PC-9 (cell line): ENCODE measurements at regions not wholly inside any gene's neighbourhood (a gene's known extent, or its start where the extent isn't known, plus 50 kb on each side); places are given as distances from the start of the nearest gene placed in this dataset.

Source experiments
- BruUV-seq: library from RNA; stranded (reverse); fragments of 400-500 nt; replicated peaks from 2 replicates; lab custom pipeline; 2021; lab: Mats Ljungman, UMichigan
- CTCF ChIA-PET: fragments of 300-600 bp; sonication (Branson Sonifier 250); formaldehyde crosslinking; loops from one replicate; lab custom pipeline; 2022; ENCODE audit warnings: antibody characterized with exemption; lab: Charles Lee
- POLR2A ChIA-PET: fragments of 300-600 bp; sonication (Branson Sonifier 250); formaldehyde crosslinking; loops from one replicate; lab custom pipeline; 2022; ENCODE audit warnings: antibody characterized with exemption; ENCODE audit not compliant: unreplicated experiment; lab: Charles Lee
- DNase-seq, 2 experiments: peaks; one replicate each; pipeline versions ENCODE4 v3.0.0 to v3.0.0-alpha.2; 2015 to 2022; ENCODE audit warnings: mixed read lengths in 1 of 2
- H2AFZ ChIP-seq: fragments of 200-600 bp; sonication (generic); 2 replicates; pipeline ENCODE4 v1.8.1; 2017; ENCODE audit warnings: antibody characterized with exemption
- H3F3A ChIP-seq: fragments of 200-600 bp; sonication (generic); 2 replicates; pipeline ENCODE4 v1.8.1; 2017; ENCODE audit warnings: antibody characterized with exemption, mild to moderate bottlenecking, low read depth; ENCODE audit not compliant: insufficient read depth
- H3K27ac ChIP-seq: fragments of 200-600 bp; sonication (generic); 2 replicates; pipeline ENCODE4 v1.6.1; 2016; ENCODE audit warnings: mixed run types
- H3K27me3 ChIP-seq: fragments of 200-600 bp; sonication (generic); 2 replicates; pipeline ENCODE4 v1.6.1; 2016; ENCODE audit warnings: low read depth, mixed run types; ENCODE audit not compliant: insufficient read depth
- H3K36me3 ChIP-seq: fragments of 200-600 bp; sonication (generic); 2 replicates; pipeline ENCODE4 v1.6.1; 2016; ENCODE audit warnings: low read depth, mixed run types
- H3K4me1 ChIP-seq: fragments of 200-600 bp; sonication (generic); replicated peaks from 2 replicates; pipeline ENCODE4 v1.6.1; 2016; ENCODE audit warnings: mixed run types; ENCODE audit not compliant: insufficient read depth
- H3K4me2 ChIP-seq: fragments of 200-600 bp; sonication (generic); 2 replicates; pipeline ENCODE4 v1.6.1; 2017; ENCODE audit warnings: mixed run types
- H3K4me3 ChIP-seq: fragments of 200-600 bp; sonication (generic); 2 replicates; pipeline ENCODE4 v1.6.1; 2016; ENCODE audit warnings: mixed run types
- H3K79me2 ChIP-seq: fragments of 200-600 bp; sonication (generic); 2 replicates; pipeline ENCODE4 v1.6.1; 2017; ENCODE audit warnings: low read depth, mixed run types
- H3K9me2 ChIP-seq: fragments of 200-600 bp; sonication (generic); 2 replicates; pipeline ENCODE4 v1.8.1; 2017; ENCODE audit warnings: mild to moderate bottlenecking; ENCODE audit not compliant: insufficient read depth
- H3K9me3 ChIP-seq: fragments of 200-600 bp; sonication (generic); 2 replicates; pipeline ENCODE4 v1.8.1; 2016; ENCODE audit warnings: low read depth; ENCODE audit not compliant: insufficient read depth
- H4K20me1 ChIP-seq: fragments of 200-600 bp; sonication (generic); 2 replicates; pipeline ENCODE4 v1.8.1; 2017; ENCODE audit not compliant: insufficient read depth
- CTCF ChIP-seq: fragments of 200-600 bp; sonication (generic); conservative IDR thresholded peaks from 2 replicates; pipeline ENCODE4 v1.6.1; 2017; ENCODE audit warnings: mixed run types, antibody characterized with exemption, mild to moderate bottlenecking, moderate library complexity
- EZH2 ChIP-seq: fragments of 200-600 bp; sonication (generic); IDR thresholded peaks from 2 replicates; pipeline ENCODE4 v1.8.0; 2017; ENCODE audit warnings: antibody characterized with exemption, low read depth
- intact Hi-C: fragments of 100-400 bp; cut with micrococcal nuclease; formaldehyde crosslinking; loops from one replicate; pipeline ENCODE4 v1.10.0; 2022; ENCODE audit not compliant: unreplicated experiment

GRCh38 chr11:45048313-45048841 is 97.7 kb upstream of the TP53I11 start:
- CTCF ChIA-PET: no interaction called here
- TF ChIP-seq CTCF: no peak
- POLR2A ChIA-PET: no interaction called here
- Histone ChIP-seq H3K27ac (no peak overlapping the region), H4K20me1 (no peaks in the 10 kb centered on the region), H3K4me2 (no peak overlapping the region), H2AFZ (no peak overlapping the region), H3F3A (no peaks in the 10 kb centered on the region), H3K4me3 (no peak overlapping the region), H3K36me3 (no peaks in the 10 kb centered on the region), H3K4me1 (peaks cover 9% of the 10 kb centered on the region; the same call in 1 of the 2 replicates), H3K79me2 (no peaks in the 10 kb centered on the region), H3K27me3 (0 out of 2 replicates have a peak, but pooled peaks cover 3% of the 10 kb centered on the region), H3K9me2 (no peaks in the 10 kb centered on the region), H3K9me3 (no peaks in the 10 kb centered on the region)
- BruUV-seq: no TSS peak
- intact Hi-C loops: no loop called here
- no peak for DNase-seq

- Histone ChIP-seq H3K9me2 (no peaks in the 10 kb centered on the region), H3K79me2 (no peaks in the 10 kb centered on the region), H3K4me3 (no peak overlapping the region), H3F3A (no peaks in the 10 kb centered on the region), H3K27ac (no peak overlapping the region), H2AFZ (no peak overlapping the region), H3K9me3 (no peaks in the 10 kb centered on the region), H3K27me3 (0 out of 2 replicates have a peak, but pooled peaks cover 3% of the 10 kb centered on the region), H4K20me1 (no peaks in the 10 kb centered on the region), H3K4me2 (no peak overlapping the region), H3K36me3 (no peaks in the 10 kb centered on the region), H3K4me1 (peaks cover 9% of the 10 kb centered on the region; the same call in 1 of the 2 replicates)
- no TSS peak for BruUV-seq
- intact Hi-C loops: no loop called here
- ChIA-PET POLR2A (no interaction called here), CTCF (no interaction called here)
- TF ChIP-seq CTCF (no peak), EZH2 (no peak)
- DNase-seq: no peak
Measured at GRCh38 chr11:45048870-45049691, 97.4 kb upstream of the PRDM11 start.

- Histone ChIP-seq H3K4me1 (peaks cover 9% of the 10 kb centered on the region; the same call in 1 of the 2 replicates), H3F3A (no peaks in the 10 kb centered on the region), H3K4me3 (no peak overlapping the region), H3K36me3 (no peaks in the 10 kb centered on the region), H3K9me2 (no peaks in the 10 kb centered on the region), H3K27me3 (0 out of 2 replicates have a peak, but pooled peaks cover 4% of the 10 kb centered on the region), H4K20me1 (no peaks in the 10 kb centered on the region), H3K79me2 (no peaks in the 10 kb centered on the region), H3K4me2 (no peak overlapping the region), H3K9me3 (no peaks in the 10 kb centered on the region), H2AFZ (no peak overlapping the region), H3K27ac (no peak overlapping the region)
- no peak for DNase-seq
- no TSS peak for BruUV-seq
- TF ChIP-seq EZH2 (no peak), CTCF (no peak)
- CTCF ChIA-PET: no interaction called here
- intact Hi-C loops: no loop called here
- POLR2A ChIA-PET: no interaction called here
Measured at GRCh38 chr11:45050111-45050510, 96.3 kb upstream of the PRDM11 start.
